Left lung (tissue), 4 donors: ENCODE measurements at regions not wholly inside any gene's neighbourhood (a gene's known extent, or its start where the extent isn't known, plus 50 kb on each side); places are given as distances from the start of the nearest gene placed in this dataset.

ENCODE experiments used
- ATAC-seq: fragments of 200-7000 bp; cut with Tn5 transposase; one replicate; pipeline ENCODE4 v1.9.1; 2020; ENCODE audit warnings: moderate library complexity
- DNase-seq, 4 donors: peaks; one replicate each; pipeline ENCODE4 v3.0.0-alpha.2; 2013 to 2020
- H3K27ac ChIP-seq, 2 donors: fragments of 200-600 bp; sonication (generic) in 1 of 2; one replicate each; pipeline versions ENCODE4 v1.5.0 to v1.8.0; 2020 to 2021
- H3K27me3 ChIP-seq, 2 donors: fragments of 200-600 bp; sonication (generic) in 1 of 2; one replicate each; pipeline versions ENCODE4 v1.5.0 to v1.8.0; 2020 to 2021
- H3K36me3 ChIP-seq, 2 donors: fragments of 200-600 bp; sonication (generic) in 1 of 2; one replicate each; pipeline versions ENCODE4 v1.5.0 to v1.8.0; 2020 to 2021
- H3K4me1 ChIP-seq, 2 donors: fragments of 200-600 bp; one replicate each; pipeline ENCODE4 v1.8.0; 2021
- H3K4me3 ChIP-seq, 2 donors: fragments of 200-600 bp; sonication (generic) in 1 of 2; one replicate each; pipeline versions ENCODE4 v1.5.0 to v1.8.0; 2020 to 2021; ENCODE audit warnings: mild to moderate bottlenecking in 1 of 2
- H3K9me3 ChIP-seq, 2 donors: fragments of 200-600 bp; sonication (generic) in 1 of 2; one replicate each; pipeline versions ENCODE4 v1.5.0 to v1.8.0; 2020 to 2021
- CTCF ChIP-seq, 2 donors: fragments of 200-600 bp; sonication (generic) in 1 of 2; IDR thresholded peaks; one replicate each; pipeline versions ENCODE4 v1.5.0 to v1.8.0; 2021; ENCODE audit warnings: antibody characterized with exemption in 2 of 2
- intact Hi-C, 2 donors: fragments of 100-400 bp; cut with DNase I; formaldehyde crosslinking; loops; one replicate each; pipeline versions ENCODE4 v1.11.2 to v1.14.2; 2022
- donor health status: DM: no; HTN: yes; CAD: no.
- donor health status: DM: no; HTN: no; CAD: no.

GRCh38 chr5:155605920-155606319 lies 592.4 kb downstream of the KIF4B start:
- DNase-seq (peak in 2 of 4 donors; percentile 6 to 31), ATAC-seq (peak; percentile 74)
- no peak overlapping the region for H3K4me3 ChIP-seq
- TF ChIP-seq CTCF (IDR thresholded peaks at IDR 0.05) = no peak
- H3K27me3 ChIP-seq = no peaks in the 10 kb centered on the region
- H3K4me1 ChIP-seq = no peaks in the 10 kb centered on the region
- no peaks in the 10 kb centered on the region for H3K9me3 ChIP-seq
- intact Hi-C loops = no loop called here
- H3K27ac ChIP-seq = no peak overlapping the region
- H3K36me3 ChIP-seq = no peaks in the 10 kb centered on the region

- no peak overlapping the region for H3K27ac ChIP-seq
- no peak for DNase-seq
- ATAC-seq = peak; percentile 45
- H3K4me3 ChIP-seq = no peak overlapping the region
- peak; percentile 30 to 43 for TF ChIP-seq CTCF (IDR thresholded peaks at IDR 0.05)
- no peaks in the 10 kb centered on the region for H3K27me3 ChIP-seq
- no peaks in the 10 kb centered on the region for H3K36me3 ChIP-seq
- no peaks in the 10 kb centered on the region for H3K9me3 ChIP-seq
- intact Hi-C loops = no loop called here
- no peaks in the 10 kb centered on the region for H3K4me1 ChIP-seq
Measured at GRCh38 chr5:155616779-155617392, 603.3 kb downstream of the KIF4B start.

DNA sequence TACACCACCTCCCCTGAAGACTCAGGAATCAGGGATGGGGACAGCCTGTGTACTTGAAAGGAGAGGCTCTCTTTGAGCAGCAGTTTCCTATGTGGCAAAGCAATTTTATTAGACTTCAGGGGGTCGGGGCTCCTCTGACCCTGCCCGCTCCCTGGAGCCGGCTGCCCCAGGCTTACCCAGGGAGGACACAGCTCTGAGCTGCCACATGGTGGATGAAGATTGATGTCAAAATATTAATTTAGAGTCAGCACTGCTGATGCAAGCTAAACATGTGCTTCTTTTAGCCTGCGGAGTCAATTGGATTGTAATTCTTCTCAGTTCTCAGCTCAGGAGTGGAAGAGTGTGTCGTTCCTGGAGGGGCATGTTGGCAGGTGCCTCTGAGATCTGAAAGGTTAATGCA lies 606.1 kb downstream of the KIF4B start:
- Histone ChIP-seq H3K27me3 (no peaks in the 10 kb centered on the region), H3K9me3 (no peaks in the 10 kb centered on the region), H3K4me1 (no peaks in the 10 kb centered on the region), H3K4me3 (no peak overlapping the region), H3K36me3 (no peaks in the 10 kb centered on the region), H3K27ac (no peak overlapping the region)
- no peak for ATAC-seq
- intact Hi-C loops = no loop called here
- no peak for TF ChIP-seq CTCF (IDR thresholded peaks at IDR 0.05)
- DNase-seq = no peak

- Histone ChIP-seq H3K27ac (no peak overlapping the region), H3K4me1 (no peaks in the 10 kb centered on the region), H3K27me3 (no peaks in the 10 kb centered on the region), H3K36me3 (no peaks in the 10 kb centered on the region), H3K9me3 (no peaks in the 10 kb centered on the region), H3K4me3 (no peak overlapping the region)
- intact Hi-C loops = no loop called here
- no peak for DNase-seq
- TF ChIP-seq CTCF (IDR thresholded peaks at IDR 0.05) = no peak
- ATAC-seq = no peak
Measured at GRCh38 chr5:155620821-155621410, 607.4 kb downstream of the KIF4B start.

GRCh38 chr5:155624597-155625241 lies 611.2 kb downstream of the KIF4B start:
- no peaks in the 10 kb centered on the region for H3K4me1 ChIP-seq
- no peak for DNase-seq
- ATAC-seq = no peak
- H3K27me3 ChIP-seq = no peaks in the 10 kb centered on the region
- intact Hi-C loops = no loop called here
- no peaks in the 10 kb centered on the region for H3K36me3 ChIP-seq
- no peak overlapping the region for H3K4me3 ChIP-seq
- no peaks in the 10 kb centered on the region for H3K9me3 ChIP-seq
- H3K27ac ChIP-seq = no peak overlapping the region
- no peak for TF ChIP-seq CTCF (IDR thresholded peaks at IDR 0.05)
